ENCODE measurements at regions not wholly inside any gene's neighbourhood (a gene's known extent, or its start where the extent isn't known, plus 50 kb on each side); places are given as distances from the start of the nearest gene placed in this dataset.
A peak's percentile ranks its signal among the peaks of the same experiment; 100 is the strongest.
"Not testable (repeated sequence)": the region's sequence is repeated elsewhere in the genome, so short reads cannot be mapped to it uniquely, and the experiment has no call there.

DNA sequence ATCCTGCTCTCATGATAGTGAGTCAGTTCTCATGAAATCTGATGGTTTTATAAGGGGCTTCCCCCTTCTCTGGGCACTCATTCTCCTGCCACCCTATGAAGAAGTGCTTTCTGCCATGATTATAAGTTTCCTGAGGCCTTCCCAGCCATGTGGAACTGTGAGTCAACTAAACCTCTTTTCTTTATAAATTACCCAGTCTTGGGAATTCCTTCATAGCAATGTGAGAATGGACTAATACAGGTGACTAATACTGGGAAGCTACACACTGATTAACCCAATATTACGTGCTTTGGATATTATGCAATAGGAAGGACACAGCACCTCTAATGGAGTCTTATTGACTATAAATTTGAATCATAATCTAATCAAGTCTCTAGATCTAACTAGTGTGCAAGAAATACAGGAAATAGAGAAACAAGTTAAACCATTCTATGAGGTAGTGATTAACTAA is 107.2 kb upstream of the ETAA1 start:
- DNase-seq (ENCODE audit: low read depth): peak; percentile 84

DNA sequence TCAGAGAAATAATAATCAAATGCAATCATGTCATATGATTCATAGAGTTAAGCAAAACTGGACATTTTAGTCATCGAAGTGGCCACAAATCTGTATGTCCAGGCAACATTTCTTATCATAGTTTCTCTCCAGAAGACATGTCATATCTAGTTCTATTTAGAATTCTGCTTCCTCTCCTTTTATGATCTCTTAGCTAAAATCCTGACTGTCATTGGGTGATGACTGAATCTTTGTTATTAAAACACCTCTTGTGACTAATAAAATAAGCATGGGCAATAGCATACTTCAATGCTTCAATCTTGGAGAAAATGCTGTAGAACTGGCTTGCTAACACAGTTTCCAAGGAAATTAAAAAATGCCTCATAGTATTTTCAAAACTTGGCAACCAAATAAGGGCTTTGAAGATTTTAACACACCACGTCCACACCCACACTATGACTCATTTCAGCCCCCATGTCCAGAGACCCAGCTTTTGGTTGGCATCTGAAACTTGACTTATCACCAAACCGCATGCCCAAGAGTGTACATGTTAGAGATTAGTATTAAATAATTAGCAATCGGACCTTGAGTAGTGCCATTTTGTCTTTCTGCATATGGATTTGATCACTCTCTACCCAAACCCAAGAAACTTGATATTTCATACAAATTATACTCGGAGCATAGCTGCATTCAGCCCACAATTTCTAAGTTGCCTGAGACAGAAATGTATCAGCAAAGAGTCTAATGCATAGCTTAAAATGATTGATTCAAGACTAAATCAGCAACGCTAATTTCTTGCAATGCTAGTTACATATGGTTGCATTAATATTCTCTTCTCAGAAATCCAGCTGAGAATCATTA is 106.5 kb upstream of the ETAA1 start:
- peak; percentile 95 for DNase-seq (ENCODE audit: low read depth)

GRCh38 chr2:67294218-67294617 is 102.9 kb upstream of the ETAA1 start:
- peak; percentile 24 for DNase-seq (ENCODE audit: low read depth)

DNA sequence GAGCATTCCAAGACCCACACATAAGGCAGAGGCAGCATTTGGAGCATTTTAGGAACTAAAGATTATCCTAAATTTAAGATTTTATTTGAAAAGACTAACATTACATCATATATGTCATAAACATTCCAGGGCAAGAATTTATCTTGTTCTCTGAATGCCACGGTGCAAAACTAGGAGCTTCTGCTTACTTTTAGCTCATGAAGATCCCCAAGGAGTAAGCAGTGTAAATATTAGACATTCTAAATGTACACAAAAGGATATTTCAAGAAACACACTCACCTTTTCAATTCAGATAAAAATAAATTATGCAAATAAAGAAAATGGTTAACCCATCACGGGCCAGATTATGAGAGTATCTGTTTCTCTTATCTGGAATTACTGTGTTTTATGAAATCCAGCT is 101.7 kb upstream of the ETAA1 start:
- no peak for DNase-seq (ENCODE audit: low read depth)

DNA sequence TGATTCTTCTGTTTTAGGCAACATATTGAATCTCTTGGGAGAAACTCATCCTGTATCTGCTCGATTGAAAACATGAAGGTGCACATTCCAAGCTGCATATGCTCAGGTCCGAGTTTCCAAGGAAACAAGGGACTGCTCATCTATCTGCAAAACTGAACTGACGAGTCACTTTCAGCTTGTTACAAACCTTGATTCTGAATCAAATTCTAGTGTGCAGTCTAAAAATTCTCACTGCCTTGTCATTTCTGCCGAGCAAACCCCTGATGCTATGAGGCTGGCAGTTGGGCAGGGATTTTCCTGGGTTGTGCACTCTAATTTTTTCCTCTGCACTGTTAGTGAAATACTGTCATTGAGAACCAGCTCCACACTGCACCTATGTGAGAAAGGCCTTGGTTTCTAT is 101.3 kb upstream of the ETAA1 start:
- DNase-seq (ENCODE audit: low read depth): peak; percentile 36

- DNase-seq (ENCODE audit: low read depth): peak; percentile 74
Measured at GRCh38 chr2:67304300-67304890, 92.7 kb upstream of the ETAA1 start.

DNA sequence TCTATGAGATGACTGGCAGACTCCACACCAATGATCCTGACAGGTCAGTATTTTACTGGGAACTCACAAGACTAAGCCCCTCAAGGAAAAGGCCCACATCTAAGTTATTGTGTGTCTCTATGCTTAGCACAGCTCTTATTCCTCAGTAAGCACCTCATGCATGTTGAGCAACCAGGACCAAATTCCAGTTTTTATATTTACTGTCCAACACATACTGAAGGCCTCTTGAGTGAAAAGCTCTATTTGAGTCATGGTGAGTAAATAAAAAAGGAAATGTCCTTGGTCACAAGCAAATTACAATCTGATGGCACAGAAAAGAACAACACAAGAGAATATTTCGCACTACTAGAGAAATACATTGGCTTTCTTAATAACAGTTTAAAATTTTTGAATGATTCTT is 87.9 kb upstream of the ETAA1 start:
- DNase-seq (ENCODE audit: low read depth): peak; percentile 34

GRCh38 chr2:67311536-67311935 is 85.6 kb upstream of the ETAA1 start:
- peak; percentile 72 for DNase-seq (ENCODE audit: low read depth)

DNA sequence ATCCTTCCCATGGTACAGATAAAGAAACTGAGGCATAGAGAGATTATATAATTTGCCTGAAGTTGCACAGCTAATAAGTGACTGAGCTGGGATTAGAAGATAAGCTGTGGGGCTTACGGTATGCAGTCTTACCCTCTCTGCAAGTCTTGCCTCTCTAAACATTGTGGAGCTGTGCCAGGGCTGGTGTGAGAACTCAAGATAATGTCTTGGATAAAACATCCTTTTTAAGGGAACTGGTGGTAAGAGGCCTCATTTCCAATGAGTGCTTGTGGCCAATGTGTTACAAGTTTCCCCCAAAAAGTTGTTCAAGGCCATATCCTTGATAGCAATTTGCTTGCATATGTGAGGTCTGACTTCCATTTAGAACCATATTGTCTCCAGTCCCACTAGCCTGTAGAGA is 84.3 kb upstream of the ETAA1 start:
- no peak for DNase-seq (ENCODE audit: low read depth)

GRCh38 chr2:67313536-67313935 is 83.6 kb upstream of the ETAA1 start:
- DNase-seq (ENCODE audit: low read depth): no peak

- DNase-seq (ENCODE audit: low read depth): no peak
Measured at GRCh38 chr2:67318031-67318430, 79.1 kb upstream of the ETAA1 start.

- DNase-seq (ENCODE audit: low read depth): no peak
Measured at GRCh38 chr2:67318563-67318962, 78.6 kb upstream of the ETAA1 start.

DNA sequence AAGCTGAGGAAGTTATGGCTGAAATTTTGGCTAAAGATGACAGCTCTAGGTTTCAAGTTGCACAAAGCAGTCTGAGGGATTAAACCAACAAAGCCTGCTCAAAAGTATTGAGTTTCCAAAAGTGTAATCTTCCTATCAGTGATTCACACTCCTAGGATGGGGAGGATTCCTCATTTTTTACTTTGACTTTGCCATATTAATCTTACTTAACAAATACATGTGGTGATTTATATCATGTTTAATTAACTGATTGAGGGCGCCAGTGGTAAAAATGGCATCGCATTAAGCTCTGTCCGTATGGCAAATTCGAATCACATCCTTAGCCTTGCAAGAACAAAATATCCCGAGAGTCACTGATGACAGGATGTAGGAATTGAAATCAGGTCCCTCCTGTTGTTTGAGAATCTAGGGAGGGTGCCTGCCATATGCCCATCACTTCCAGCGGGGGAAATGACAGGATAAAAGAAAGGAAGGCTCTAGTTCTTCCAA is 78.1 kb upstream of the ETAA1 start:
- peak; percentile 7 for DNase-seq (ENCODE audit: low read depth)

DNA sequence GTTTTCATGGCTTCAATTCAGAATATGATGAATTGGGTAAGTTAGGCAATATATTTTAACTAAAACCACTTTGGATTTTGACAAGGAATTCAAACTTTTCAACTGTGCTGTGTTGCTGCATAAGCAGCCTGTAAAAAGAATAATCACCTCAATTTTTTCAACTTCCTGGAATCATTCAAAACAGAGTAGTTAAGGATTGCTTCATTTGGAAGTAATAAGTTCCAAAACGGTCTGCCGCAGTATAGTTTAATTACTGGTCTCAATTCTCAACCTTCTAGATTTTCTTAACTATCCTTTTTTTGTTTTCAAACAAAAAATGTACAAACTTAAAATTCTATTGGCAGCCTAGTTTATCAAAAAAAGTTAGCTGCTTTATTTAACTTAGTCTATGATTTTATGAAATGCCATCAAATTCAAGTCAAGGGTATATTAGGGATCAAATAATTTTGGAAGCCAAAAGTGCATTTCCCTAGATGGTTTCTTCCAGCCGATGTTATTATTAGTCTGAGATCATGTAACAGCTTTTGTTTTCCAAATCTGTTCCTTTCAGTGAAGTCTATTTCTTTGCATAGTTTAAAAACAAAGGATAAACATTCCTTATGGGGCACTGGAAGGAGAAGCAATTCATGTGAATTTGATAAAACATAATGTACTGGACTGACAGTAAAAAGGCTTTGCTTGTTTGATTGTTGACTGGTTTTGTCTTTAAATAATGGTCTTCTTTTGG is 76.1 kb upstream of the ETAA1 start:
- no peak for DNase-seq (ENCODE audit: low read depth)

DNA sequence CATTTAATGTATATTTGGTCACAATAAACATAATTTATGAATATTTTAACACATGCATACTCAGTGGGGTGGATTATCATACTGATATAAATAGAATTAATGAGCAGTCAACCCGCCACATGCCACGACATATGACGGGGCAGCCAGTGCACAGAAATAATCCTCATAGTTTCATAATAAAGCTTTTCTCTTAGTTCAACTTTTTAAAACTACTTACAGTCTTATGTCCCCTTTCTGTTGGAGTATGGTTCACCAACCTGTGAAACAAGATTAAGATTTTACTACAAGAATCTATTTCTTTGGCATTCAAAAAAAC is 75.6 kb upstream of the ETAA1 start:
- no peak for DNase-seq (ENCODE audit: low read depth)

DNA sequence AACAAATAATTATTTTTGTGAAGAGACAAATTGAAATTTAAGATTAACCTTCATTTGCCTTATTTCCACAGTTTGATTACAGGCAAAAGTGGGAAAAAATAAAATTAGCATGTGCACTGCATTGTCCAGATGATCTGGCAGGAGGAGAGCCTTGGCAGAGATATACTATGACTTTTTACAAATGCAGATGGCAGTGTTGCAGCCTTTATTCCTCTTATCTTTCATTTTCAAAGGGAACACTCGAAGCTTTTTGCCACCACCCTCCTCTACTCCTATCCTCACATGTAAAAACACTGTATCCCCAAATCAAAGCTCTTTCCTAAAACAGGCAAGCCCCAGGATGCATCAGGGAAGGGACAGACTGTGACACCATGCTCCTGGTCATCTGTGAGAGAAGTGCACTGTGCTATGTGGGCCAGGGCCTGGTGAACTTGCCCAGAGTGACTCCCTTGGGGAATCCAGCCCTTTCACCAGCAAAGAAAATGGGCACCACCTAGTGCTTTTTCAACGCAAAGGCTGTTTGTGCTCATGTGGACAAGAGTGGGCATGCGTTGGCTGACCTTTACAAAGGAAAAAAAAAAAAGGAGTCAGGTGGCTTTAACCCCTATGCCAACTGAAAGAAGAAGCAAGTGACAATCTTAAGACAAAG is 74.7 kb upstream of the ETAA1 start:
- DNase-seq (ENCODE audit: low read depth): peak; percentile 77

DNA sequence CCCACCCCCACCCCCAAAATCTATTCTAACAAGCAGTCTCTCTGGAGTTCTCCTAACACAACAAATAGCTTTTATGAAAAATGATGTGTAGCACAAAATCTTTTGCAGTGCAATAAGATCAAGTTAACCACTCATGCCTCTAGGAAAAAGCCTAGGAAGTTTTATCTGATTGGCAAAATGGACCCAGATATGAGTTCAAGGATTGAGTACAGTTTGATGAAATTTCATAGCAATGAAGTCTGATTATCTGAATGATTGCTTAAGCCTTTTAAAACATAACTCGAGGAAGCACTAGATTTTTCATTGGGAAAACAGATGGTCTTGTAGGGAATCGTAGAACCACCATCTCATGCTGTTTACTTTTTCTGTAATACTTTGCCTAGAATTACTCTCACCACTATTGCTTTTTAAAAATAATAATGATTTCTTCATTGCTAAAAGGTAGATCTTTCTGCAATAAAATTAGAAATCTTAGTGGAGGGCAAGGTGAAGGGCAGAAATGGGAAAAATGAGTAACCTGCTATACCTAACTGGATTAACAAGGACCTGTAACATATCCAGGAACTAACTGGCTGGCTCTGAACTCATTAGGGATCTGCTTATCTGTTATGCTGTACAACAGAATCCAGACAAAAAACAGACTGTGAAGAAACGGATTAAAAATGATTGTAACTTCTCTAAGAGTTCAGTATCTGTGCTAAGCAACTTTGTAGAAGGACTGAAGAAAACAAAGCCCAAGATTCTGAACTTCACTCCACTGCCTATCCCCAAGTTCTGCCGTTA is 73.7 kb upstream of the ETAA1 start:
- no peak for DNase-seq (ENCODE audit: low read depth)

GRCh38 chr2:67329513-67329912 is 67.6 kb upstream of the ETAA1 start:
- no peak for DNase-seq (ENCODE audit: low read depth)

- DNase-seq (ENCODE audit: low read depth): no peak
Measured at GRCh38 chr2:67329951-67330350, 67.2 kb upstream of the ETAA1 start.

GRCh38 chr2:67331419-67332086 is 65.6 kb upstream of the ETAA1 start:
- DNase-seq (ENCODE audit: low read depth): not testable (repeated sequence)

- no peak for DNase-seq (ENCODE audit: low read depth)
Measured at GRCh38 chr2:67337903-67338302, 59.2 kb upstream of the ETAA1 start.
